Lower leg skin (tissue), 3 donors: ENCODE measurements at regions not wholly inside any gene's neighbourhood (a gene's known extent, or its start where the extent isn't known, plus 50 kb on each side); places are given as distances from the start of the nearest gene placed in this dataset.

Experiments used
- CTCF ChIP-seq, 3 donors: fragments of 450-650 bp; IDR thresholded peaks; one replicate each; pipeline ENCODE4 v1.5.1; 2016; ENCODE audit warnings: antibody characterized with exemption in 3 of 3, mild to moderate bottlenecking in 3 of 3, moderate library complexity in 2 of 3
- POLR2A ChIP-seq, 2 donors: fragments of 450-650 bp; IDR thresholded peaks; one replicate each; pipeline ENCODE4 v1.6.1; 2016 to 2017; ENCODE audit warnings: antibody characterized with exemption in 2 of 2, mild to moderate bottlenecking in 1 of 2, moderate library complexity in 1 of 2

- TF ChIP-seq CTCF (IDR thresholded peaks at IDR 0.05) (no peak), POLR2A (IDR thresholded peaks at IDR 0.05) (no peak)
These were observed 106.4 kb upstream of the SSTR4 start for GRCh38 chr20:22928679-22929078.
